CD4-positive, alpha-beta T cell (primary cell): ENCODE measurements at regions not wholly inside any gene's neighbourhood (a gene's known extent, or its start where the extent isn't known, plus 50 kb on each side); places are given as distances from the start of the nearest gene placed in this dataset.

Experiments used
- ATAC-seq: fragments of 200-7000 bp; cut with Tn5 transposase; one replicate; pipeline ENCODE4 v1.10.0; 2022; ENCODE audit warnings: mild to moderate bottlenecking; ENCODE audit not compliant: poor library complexity
- CTCF ChIA-PET: fragments of 350-600 bp; sonication (Branson Sonifier 250); formaldehyde crosslinking; loops from one replicate; lab custom pipeline; 2021; ENCODE audit warnings: antibody characterized with exemption, inconsistent platforms; lab: Charles Lee
- POLR2A ChIA-PET: fragments of 350-600 bp; sonication (Branson Sonifier 250); formaldehyde crosslinking; loops from one replicate; lab custom pipeline; 2021; ENCODE audit warnings: antibody characterized with exemption, inconsistent platforms; lab: Charles Lee
- DNase-seq, 14 experiments: peaks; one replicate each; pipeline ENCODE4 v3.0.0-alpha.2; 2013 to 2020; ENCODE audit warnings: mixed read lengths in 2 of 14
- H3K27ac ChIP-seq, 2 donors: one replicate each; pipeline versions ENCODE4 v1.5.1 to v1.7.0; 2013; ENCODE audit warnings: low read length in 2 of 2, low read depth in 1 of 2, mild to moderate bottlenecking in 1 of 2
- H3K27me3 ChIP-seq, 2 experiments: 1 replicate in 1 of 2; 2 replicates in 1 of 2; pipeline versions ENCODE4 v1.6.1 to v1.7.0; 2013; ENCODE audit warnings: low read length in 2 of 2, control low read depth in 1 of 2, mild to moderate bottlenecking in 1 of 2, moderate library complexity in 1 of 2; ENCODE audit not compliant: insufficient read depth in 2 of 2, control insufficient read depth in 1 of 2
- H3K36me3 ChIP-seq: one replicate; pipeline ENCODE4 v1.6.1; 2013; ENCODE audit warnings: low read length, control low read depth; ENCODE audit not compliant: insufficient read depth
- H3K4me1 ChIP-seq: one replicate; pipeline ENCODE4 v1.6.1; 2013; ENCODE audit warnings: low read length, control low read depth; ENCODE audit not compliant: insufficient read depth
- H3K4me3 ChIP-seq: one replicate; pipeline ENCODE4 v1.5.1; 2013; ENCODE audit warnings: mild to moderate bottlenecking, low read length, moderate library complexity
- H3K9me3 ChIP-seq, 2 experiments: 1 replicate in 1 of 2; 2 replicates in 1 of 2; pipeline versions ENCODE4 v1.6.1 to v1.7.0; 2013; ENCODE audit warnings: low read length in 2 of 2, mild to moderate bottlenecking in 2 of 2, control low read depth in 1 of 2, moderate library complexity in 1 of 2; ENCODE audit not compliant: control insufficient read depth in 1 of 2, insufficient read depth in 1 of 2
- H3K27ac Mint-ChIP-seq: one replicate; pipeline ENCODE4 v1.8.0; 2020; ENCODE audit warnings: mixed read lengths
- H3K27me3 Mint-ChIP-seq: one replicate; pipeline ENCODE4 v1.8.0; 2021; ENCODE audit warnings: mixed read lengths
- H3K36me3 Mint-ChIP-seq: one replicate; pipeline ENCODE4 v1.8.0; 2021; ENCODE audit warnings: low read depth, mixed read lengths
- H3K4me1 Mint-ChIP-seq: one replicate; pipeline ENCODE4 v1.8.0; 2021; ENCODE audit warnings: low read depth, mixed read lengths
- H3K4me3 Mint-ChIP-seq: one replicate; pipeline ENCODE4 v1.8.0; 2020; ENCODE audit warnings: mild to moderate bottlenecking, mixed read lengths
- H3K9me3 Mint-ChIP-seq: one replicate; pipeline ENCODE4 v1.8.0; 2020; ENCODE audit warnings: mixed read lengths
- intact Hi-C, 2 experiments: fragments of 100-400 bp; cut with DNase I in 1 of 2; cut with micrococcal nuclease in 1 of 2; formaldehyde crosslinking; loops; one replicate each; pipeline versions ENCODE4 v1.15.1 to v1.9.0; 2023 to 2025; cut with DNase I, micrococcal nuclease
- TF ChIP-seq, protein P1 (sequence below): fragments of 200-600 bp; IDR thresholded peaks from one replicate; pipeline ENCODE4 v1.8.0; 2022; ENCODE audit warnings: antibody characterized with exemption, mild to moderate bottlenecking

DNA sequence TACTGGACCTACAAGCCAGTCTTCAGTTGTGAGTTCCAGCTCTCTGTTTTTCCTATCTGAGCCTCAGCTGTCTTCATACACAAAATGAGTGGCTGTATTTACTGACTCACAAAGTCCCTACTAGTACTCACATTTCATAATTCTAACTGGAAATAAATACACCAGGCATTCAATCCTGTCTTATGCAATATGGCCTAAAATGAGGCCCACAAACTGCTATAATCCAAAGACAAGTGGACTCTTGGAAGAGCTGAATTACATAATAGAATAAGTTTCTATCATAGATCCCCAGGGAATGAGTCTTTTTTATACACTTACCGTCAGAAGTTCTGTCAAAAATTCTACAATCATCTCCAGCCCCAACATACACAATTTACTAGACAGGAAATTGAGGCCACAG is 211.9 kb downstream of the LRRN1 start:
- H3K27me3 ChIP-seq = no peaks in the 10 kb centered on the region
- ChIA-PET CTCF (no interaction called here), POLR2A (no interaction called here)
- H3K27ac Mint-ChIP-seq = no peak overlapping the region
- DNase-seq = no peak
- no peak overlapping the region for H3K4me3 Mint-ChIP-seq
- intact Hi-C loops = no loop called here
- no peaks in the 10 kb centered on the region for H3K9me3 ChIP-seq
- no peaks in the 10 kb centered on the region for H3K36me3 Mint-ChIP-seq
- H3K27me3 Mint-ChIP-seq = no peaks in the 10 kb centered on the region
- TF ChIP-seq, protein P1, sequence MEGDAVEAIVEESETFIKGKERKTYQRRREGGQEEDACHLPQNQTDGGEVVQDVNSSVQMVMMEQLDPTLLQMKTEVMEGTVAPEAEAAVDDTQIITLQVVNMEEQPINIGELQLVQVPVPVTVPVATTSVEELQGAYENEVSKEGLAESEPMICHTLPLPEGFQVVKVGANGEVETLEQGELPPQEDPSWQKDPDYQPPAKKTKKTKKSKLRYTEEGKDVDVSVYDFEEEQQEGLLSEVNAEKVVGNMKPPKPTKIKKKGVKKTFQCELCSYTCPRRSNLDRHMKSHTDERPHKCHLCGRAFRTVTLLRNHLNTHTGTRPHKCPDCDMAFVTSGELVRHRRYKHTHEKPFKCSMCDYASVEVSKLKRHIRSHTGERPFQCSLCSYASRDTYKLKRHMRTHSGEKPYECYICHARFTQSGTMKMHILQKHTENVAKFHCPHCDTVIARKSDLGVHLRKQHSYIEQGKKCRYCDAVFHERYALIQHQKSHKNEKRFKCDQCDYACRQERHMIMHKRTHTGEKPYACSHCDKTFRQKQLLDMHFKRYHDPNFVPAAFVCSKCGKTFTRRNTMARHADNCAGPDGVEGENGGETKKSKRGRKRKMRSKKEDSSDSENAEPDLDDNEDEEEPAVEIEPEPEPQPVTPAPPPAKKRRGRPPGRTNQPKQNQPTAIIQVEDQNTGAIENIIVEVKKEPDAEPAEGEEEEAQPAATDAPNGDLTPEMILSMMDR = no peak
- H3K36me3 ChIP-seq = no peaks in the 10 kb centered on the region
- H3K9me3 Mint-ChIP-seq = no peaks in the 10 kb centered on the region
- H3K27ac ChIP-seq = no peak overlapping the region
- no peaks in the 10 kb centered on the region for H3K4me1 ChIP-seq
- no peak overlapping the region for H3K4me3 ChIP-seq
- no peak for ATAC-seq
- H3K4me1 Mint-ChIP-seq = no peaks in the 10 kb centered on the region

DNA sequence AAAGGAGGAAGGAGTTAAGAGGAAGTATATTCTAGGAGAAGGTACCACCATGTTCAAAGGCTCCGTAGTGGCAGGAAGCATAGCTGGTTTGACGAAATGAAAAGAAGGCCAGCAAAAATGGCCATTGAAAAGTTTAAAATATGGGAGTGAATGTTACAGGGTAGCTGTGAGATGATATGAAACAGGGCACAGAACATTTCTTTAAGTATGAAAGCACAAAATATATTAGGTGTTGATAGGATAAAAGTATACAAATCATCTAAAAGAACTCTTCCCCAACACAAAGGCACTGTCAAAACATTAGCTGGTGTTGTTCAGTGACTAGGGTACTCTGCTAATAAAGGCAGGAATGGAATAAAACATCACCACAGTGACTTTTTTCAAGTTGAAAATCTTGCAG is 216.2 kb downstream of the LRRN1 start:
- ChIA-PET CTCF (interaction anchor here (0.6 to 1.6 kb wide), 2 partner anchors 9 to 20 kb away, joined by 3 read pairs; no protein-coding TSS in a partner anchor), POLR2A (no interaction called here)
- TF ChIP-seq, protein P1 = no peak
- H3K9me3 ChIP-seq = no peaks in the 10 kb centered on the region
- no peak overlapping the region for H3K4me3 Mint-ChIP-seq
- no peak overlapping the region for H3K27ac Mint-ChIP-seq
- H3K36me3 ChIP-seq = no peaks in the 10 kb centered on the region
- no peaks in the 10 kb centered on the region for H3K9me3 Mint-ChIP-seq
- no peaks in the 10 kb centered on the region for H3K27me3 ChIP-seq
- DNase-seq (no peak), ATAC-seq (no peak)
- H3K4me1 Mint-ChIP-seq = no peaks in the 10 kb centered on the region
- intact Hi-C loops = no loop called here
- no peaks in the 10 kb centered on the region for H3K36me3 Mint-ChIP-seq
- no peak overlapping the region for H3K27ac ChIP-seq
- no peak overlapping the region for H3K4me3 ChIP-seq
- H3K4me1 ChIP-seq = no peaks in the 10 kb centered on the region
- no peaks in the 10 kb centered on the region for H3K27me3 Mint-ChIP-seq

DNA sequence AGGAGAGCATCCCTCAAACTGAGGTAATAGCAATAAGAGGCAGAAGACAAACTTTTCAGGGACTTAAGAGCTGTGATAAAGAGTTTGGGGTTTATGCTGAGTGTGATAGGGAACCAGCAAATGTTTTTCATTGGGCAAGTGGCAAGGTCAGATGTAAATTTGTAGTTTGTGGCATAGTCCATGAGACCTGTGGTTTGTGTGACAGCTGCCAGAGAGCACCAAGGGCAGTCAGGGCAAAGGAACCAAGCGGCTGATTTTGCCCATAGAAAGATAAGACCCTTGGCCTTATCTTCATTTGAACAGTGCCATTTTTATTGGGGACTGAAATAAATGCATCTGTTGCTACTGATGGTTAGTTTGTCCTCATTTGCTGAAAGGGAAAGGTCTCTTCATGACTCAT is 220.3 kb downstream of the LRRN1 start:
- POLR2A ChIA-PET = no interaction called here
- Mint-ChIP-seq H3K4me3 (no peak overlapping the region), H3K9me3 (no peaks in the 10 kb centered on the region), H3K27me3 (no peaks in the 10 kb centered on the region), H3K36me3 (no peaks in the 10 kb centered on the region), H3K4me1 (no peaks in the 10 kb centered on the region), H3K27ac (no peak overlapping the region)
- H3K27me3 ChIP-seq = no peaks in the 10 kb centered on the region
- H3K9me3 ChIP-seq = no peaks in the 10 kb centered on the region
- no peaks in the 10 kb centered on the region for H3K4me1 ChIP-seq
- CTCF ChIA-PET = no interaction called here
- DNase-seq (no peak), ATAC-seq (no peak)
- intact Hi-C loops = no loop called here
- H3K4me3 ChIP-seq = no peak overlapping the region
- TF ChIP-seq, protein P1 = no peak
- no peak overlapping the region for H3K27ac ChIP-seq
- no peaks in the 10 kb centered on the region for H3K36me3 ChIP-seq
